Sciatic nerve (tissue), 2 donors: ENCODE measurements at regions not wholly inside any gene's neighbourhood (a gene's known extent, or its start where the extent isn't known, plus 50 kb on each side); places are given as distances from the start of the nearest gene placed in this dataset.

Experiments
- ATAC-seq: fragments of 200-7000 bp; cut with Tn5 transposase; one replicate; pipeline ENCODE4 v1.9.1; 2020; ENCODE audit warnings: mild to moderate bottlenecking, moderate library complexity
- DNase-seq: peaks from one replicate; pipeline ENCODE4 v3.0.0-alpha.2; 2020; ENCODE audit warnings: low spot score
- intact Hi-C: fragments of 100-400 bp; cut with DNase I; formaldehyde crosslinking; loops from one replicate; pipeline ENCODE4 v1.14.2; 2022
- donor health status: DM: no; HTN: no; CAD: no.
- donor health status: DM: no; HTN: no; CAD: no.

GRCh38 chr17:27986805-27987684 lies 55.4 kb upstream of the NLK start:
- DNase-seq (no peak), ATAC-seq (no peak)
- intact Hi-C loops = no loop called here

DNA sequence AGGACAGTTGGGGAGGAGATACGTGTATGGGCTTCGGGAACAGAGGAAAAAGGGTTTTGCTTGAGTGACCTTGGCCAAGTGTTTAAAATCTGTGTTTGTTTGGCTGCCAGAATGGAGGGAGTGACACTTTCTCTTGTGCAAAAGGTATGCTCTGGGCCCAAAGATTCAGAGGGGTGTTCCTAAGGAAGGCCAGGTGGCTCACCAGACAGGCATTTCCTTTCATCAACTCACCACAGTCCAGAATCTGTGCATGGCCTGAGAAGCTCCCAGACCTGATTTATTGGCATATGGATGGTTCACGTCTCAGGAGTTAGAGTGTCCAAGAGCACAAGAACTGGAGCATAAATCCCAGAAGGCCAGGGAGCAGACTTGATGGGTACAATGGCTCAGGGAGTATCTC lies 53.4 kb upstream of the NLK start:
- DNase-seq = no peak
- no peak for ATAC-seq
- intact Hi-C loops = no loop called here

- no peak for ATAC-seq
- DNase-seq = no peak
- intact Hi-C loops = no loop called here
Measured at GRCh38 chr17:27990100-27990499, 52.4 kb upstream of the NLK start.

DNA sequence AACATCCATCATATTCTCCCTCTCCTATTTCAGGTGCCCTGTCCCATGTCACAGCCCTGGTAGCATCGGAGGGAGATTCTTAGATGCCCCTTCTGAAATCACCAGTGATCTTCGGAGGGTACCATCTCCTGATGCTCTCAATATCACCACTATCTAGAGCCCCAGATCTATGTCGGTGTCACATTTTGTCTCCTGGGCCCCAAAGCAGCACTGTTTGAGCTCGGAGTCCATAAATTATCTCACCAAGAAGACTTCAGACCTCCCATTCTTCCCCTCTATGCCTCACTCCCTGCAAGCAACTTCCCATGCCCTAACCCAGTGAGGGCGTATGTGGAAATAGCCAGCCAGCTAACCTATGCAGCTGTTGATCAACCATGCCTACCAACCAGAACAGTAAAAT lies 51.5 kb upstream of the NLK start:
- intact Hi-C loops = no loop called here
- ATAC-seq (no peak), DNase-seq (no peak)

DNA sequence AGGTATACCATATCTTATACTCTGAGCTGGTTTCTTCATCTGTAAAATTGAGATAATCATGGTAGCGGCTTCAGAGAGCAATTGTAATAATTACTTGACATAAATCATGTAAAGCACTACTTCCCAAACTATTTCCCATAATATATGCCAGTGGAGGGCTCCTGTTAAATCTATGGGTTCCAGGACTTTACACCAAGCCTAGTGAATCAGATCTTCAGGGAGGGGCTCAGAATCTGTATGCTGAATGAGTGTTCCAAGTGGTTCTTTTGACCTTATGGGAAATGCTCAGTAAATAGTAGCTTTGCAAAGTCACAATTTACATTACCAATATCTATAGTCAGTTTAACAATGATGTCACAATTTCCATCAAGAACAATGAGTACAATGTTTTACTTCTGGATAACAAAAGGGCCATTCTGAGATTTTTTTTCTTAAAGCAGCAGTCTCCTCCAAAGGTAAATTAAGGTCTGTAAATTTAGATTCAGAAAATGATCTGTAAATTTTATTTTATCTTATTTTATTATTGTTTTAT lies 50.9 kb upstream of the NLK start:
- DNase-seq (no peak), ATAC-seq (no peak)
- intact Hi-C loops = no loop called here
